ENCODE measurements at regions not wholly inside any gene's neighbourhood (a gene's known extent, or its start where the extent isn't known, plus 50 kb on each side); places are given as distances from the start of the nearest gene placed in this dataset.

GRCh38 chr11:32297611-32298011, 137.7 kb downstream of the WT1 start:
- TF ChIP-seq CEBPB (IDR thresholded peaks at IDR 0.05; ENCODE audit: low read depth, low read length) (no peak), SMC3 (IDR thresholded peaks at IDR 0.05; ENCODE audit: low read depth, low read length) (peak; percentile 9; the same call in 1 of the 2 replicates), CTCF (conservative IDR thresholded peaks at IDR 0.05; ENCODE audit: low read depth, low read length) (peak; percentile 41), POLR2A (IDR thresholded peaks at IDR 0.05; ENCODE audit: low read depth, low read length) (no peak), USF2 (IDR thresholded peaks at IDR 0.05; ENCODE audit: low read depth, low read length) (no peak), NFE2L2 (IDR thresholded peaks at IDR 0.05; ENCODE audit: low read depth, low read length) (no peak), RAD21 (IDR thresholded peaks at IDR 0.05; ENCODE audit: low read length) (peak; percentile 25; the same call in 1 of the 2 replicates), RFX5 (IDR thresholded peaks at IDR 0.05; ENCODE audit: low read depth, low read length) (no peak)

All from IMR-90 (cell line).